ENCODE measurements at regions not wholly inside any gene's neighbourhood (a gene's known extent, or its start where the extent isn't known, plus 50 kb on each side); places are given as distances from the start of the nearest gene placed in this dataset.

DNA sequence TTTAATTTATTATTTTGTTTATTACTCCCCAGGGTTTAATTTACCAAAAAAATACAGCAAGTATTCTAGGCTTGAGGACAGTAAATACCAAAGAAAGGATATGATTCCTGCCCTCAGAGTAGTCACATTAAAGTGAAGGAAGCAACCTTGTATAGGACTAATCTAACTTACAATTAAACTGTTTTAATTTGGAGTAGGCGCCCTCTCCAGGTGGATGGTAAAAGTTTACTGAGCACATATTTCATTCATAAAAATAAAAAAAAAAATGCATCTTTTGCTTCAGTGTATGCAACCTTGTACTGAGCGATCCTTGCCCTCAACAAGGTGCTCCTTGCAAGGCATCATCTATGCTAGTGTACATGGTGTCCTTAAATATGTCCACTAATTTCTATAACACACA is 72.0 kb upstream of the MAGEB16 start:
- TF ChIP-seq, protein P1, sequence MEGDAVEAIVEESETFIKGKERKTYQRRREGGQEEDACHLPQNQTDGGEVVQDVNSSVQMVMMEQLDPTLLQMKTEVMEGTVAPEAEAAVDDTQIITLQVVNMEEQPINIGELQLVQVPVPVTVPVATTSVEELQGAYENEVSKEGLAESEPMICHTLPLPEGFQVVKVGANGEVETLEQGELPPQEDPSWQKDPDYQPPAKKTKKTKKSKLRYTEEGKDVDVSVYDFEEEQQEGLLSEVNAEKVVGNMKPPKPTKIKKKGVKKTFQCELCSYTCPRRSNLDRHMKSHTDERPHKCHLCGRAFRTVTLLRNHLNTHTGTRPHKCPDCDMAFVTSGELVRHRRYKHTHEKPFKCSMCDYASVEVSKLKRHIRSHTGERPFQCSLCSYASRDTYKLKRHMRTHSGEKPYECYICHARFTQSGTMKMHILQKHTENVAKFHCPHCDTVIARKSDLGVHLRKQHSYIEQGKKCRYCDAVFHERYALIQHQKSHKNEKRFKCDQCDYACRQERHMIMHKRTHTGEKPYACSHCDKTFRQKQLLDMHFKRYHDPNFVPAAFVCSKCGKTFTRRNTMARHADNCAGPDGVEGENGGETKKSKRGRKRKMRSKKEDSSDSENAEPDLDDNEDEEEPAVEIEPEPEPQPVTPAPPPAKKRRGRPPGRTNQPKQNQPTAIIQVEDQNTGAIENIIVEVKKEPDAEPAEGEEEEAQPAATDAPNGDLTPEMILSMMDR (IDR thresholded peaks at IDR 0.05), result peak in 1 of 7 experiments; percentile 14
- no peak for TF ChIP-seq POLR2AphosphoS5 (IDR thresholded peaks at IDR 0.05)
